Lung (tissue), 11 donors: ENCODE measurements at regions not wholly inside any gene's neighbourhood (a gene's known extent, or its start where the extent isn't known, plus 50 kb on each side); places are given as distances from the start of the nearest gene placed in this dataset.
A peak's percentile ranks its signal among the peaks of the same experiment; 100 is the strongest.

ENCODE experiments used
- ATAC-seq: fragments of 200-7000 bp; cut with Tn5 transposase; one replicate; pipeline ENCODE4 v1.9.1; 2020; ENCODE audit warnings: moderate number of reproducible peaks; ENCODE audit not compliant: insufficient read depth, low FRiP score
- DNase-seq, 3 donors: peaks; one replicate each; pipeline ENCODE4 v3.0.0-alpha.2; 2013 to 2017
- H3K27ac ChIP-seq, 2 donors: one replicate each; pipeline ENCODE4 v1.5.1; 2013; ENCODE audit warnings: mild to moderate bottlenecking in 2 of 2, moderate library complexity in 2 of 2, control low read depth in 1 of 2, inconsistent platforms in 1 of 2, low read depth in 1 of 2, low read length in 1 of 2
- H3K27me3 ChIP-seq, 3 donors: one replicate each; pipeline ENCODE4 v1.5.1; 2013; ENCODE audit warnings: low read length in 2 of 3; ENCODE audit not compliant: control insufficient read depth in 3 of 3, insufficient read depth in 3 of 3
- H3K36me3 ChIP-seq, 4 donors: one replicate each; pipeline ENCODE4 v1.5.1; 2013; ENCODE audit warnings: low read length in 4 of 4, mild to moderate bottlenecking in 1 of 4, moderate library complexity in 1 of 4; ENCODE audit not compliant: control insufficient read depth in 4 of 4, insufficient read depth in 4 of 4
- H3K4me1 ChIP-seq, 5 donors: one replicate each; pipeline ENCODE4 v1.5.1; 2013; ENCODE audit warnings: low read length in 5 of 5, mild to moderate bottlenecking in 2 of 5, moderate library complexity in 1 of 5; ENCODE audit not compliant: control insufficient read depth in 5 of 5, insufficient read depth in 5 of 5
- H3K4me3 ChIP-seq: one replicate; pipeline ENCODE4 v1.5.1; 2013; ENCODE audit warnings: mild to moderate bottlenecking, control low read depth, moderate library complexity
- H3K9ac ChIP-seq, 2 donors: one replicate each; pipeline ENCODE4 v1.5.1; 2013; ENCODE audit warnings: low read length in 2 of 2, control low read depth in 1 of 2; ENCODE audit not compliant: insufficient read depth in 1 of 2
- H3K9me3 ChIP-seq, 4 donors: one replicate each; pipeline ENCODE4 v1.5.1; 2013; ENCODE audit warnings: low read length in 3 of 4, mild to moderate bottlenecking in 1 of 4, moderate library complexity in 1 of 4; ENCODE audit not compliant: control insufficient read depth in 4 of 4, insufficient read depth in 3 of 4
- CTCF ChIP-seq: IDR thresholded peaks from 2 replicates; pipeline ENCODE4 v1.5.1; 2012; ENCODE audit warnings: mild to moderate bottlenecking; ENCODE audit errors: control extremely low read depth, extremely low read depth
- WGBS, 2 donors: extraction: QIAGEN DNeasy Blood & Tissue Kit; methylation state at CpG; one replicate each; pipeline ENCODE4 v1.1.7; 2013; 5-methylcytosine and 5-hydroxymethylcytosine counted together
- donor health status: control.
- donor health status: control.
- donor health status: Bipolar disorder and iron deficiency.
- donor health status: healthy.
- donor health status: DM: yes; HTN: yes; CAD: no.

GRCh38 chr5:86824637-86825036 lies 206.9 kb downstream of the COX7C start:
- no peaks in the 10 kb centered on the region for H3K27me3 ChIP-seq
- 44 to 63% methylated on average over 2 of the region's 2 CpGs for WGBS, 2 donors
- H3K9ac ChIP-seq, result no peak overlapping the region
- no peak overlapping the region for H3K4me3 ChIP-seq
- no peak overlapping the region for H3K27ac ChIP-seq
- no peaks in the 10 kb centered on the region for H3K9me3 ChIP-seq
- DNase-seq (peak; percentile 20 to 65 (median 34)), ATAC-seq (no peak)
- no peak for TF ChIP-seq CTCF
- no peaks in the 10 kb centered on the region for H3K36me3 ChIP-seq
- no peaks in the 10 kb centered on the region for H3K4me1 ChIP-seq

GRCh38 chr5:86831128-86831527 lies 213.4 kb downstream of the COX7C start:
- Histone ChIP-seq H3K4me1 (no peaks in the 10 kb centered on the region), H3K27ac (no peak overlapping the region), H3K9me3 (no peaks in the 10 kb centered on the region), H3K9ac (no peak overlapping the region), H3K4me3 (no peak overlapping the region), H3K27me3 (no peaks in the 10 kb centered on the region), H3K36me3 (no peaks in the 10 kb centered on the region)
- ATAC-seq, result no peak
- no peak for DNase-seq
- no peak for TF ChIP-seq CTCF

GRCh38 chr5:86833868-86834267 lies 216.1 kb downstream of the COX7C start:
- TF ChIP-seq CTCF, result no peak
- Histone ChIP-seq H3K27ac (no peak overlapping the region), H3K36me3 (no peaks in the 10 kb centered on the region), H3K4me1 (no peaks in the 10 kb centered on the region), H3K9me3 (peaks cover 0 to 2% (median 0%) of the 10 kb centered on the region in 4 donors), H3K9ac (no peak overlapping the region), H3K27me3 (no peaks in the 10 kb centered on the region), H3K4me3 (no peak overlapping the region)
- WGBS, 2 donors, result 95 to 96% methylated on average over 1 of the region's 1 CpG
- DNase-seq (no peak), ATAC-seq (no peak)

GRCh38 chr5:86837610-86838009 lies 219.9 kb downstream of the COX7C start:
- no peak overlapping the region for H3K4me3 ChIP-seq
- ATAC-seq (no peak), DNase-seq (no peak)
- H3K4me1 ChIP-seq, result no peaks in the 10 kb centered on the region
- no peak overlapping the region for H3K27ac ChIP-seq
- H3K36me3 ChIP-seq, result no peaks in the 10 kb centered on the region
- no peak overlapping the region for H3K9ac ChIP-seq
- no peak for TF ChIP-seq CTCF
- peaks cover 0 to 2% (median 0%) of the 10 kb centered on the region in 4 donors for H3K9me3 ChIP-seq
- no peaks in the 10 kb centered on the region for H3K27me3 ChIP-seq
- 84% methylated on average over 2 of the region's 2 CpGs for WGBS, 2 donors
